NCI-H345 (cell line): ENCODE measurements at regions not wholly inside any gene's neighbourhood (a gene's known extent, or its start where the extent isn't known, plus 50 kb on each side); places are given as distances from the start of the nearest gene placed in this dataset.
A peak's percentile ranks its signal among the peaks of the same experiment; 100 is the strongest.

Experiments used
- DNase-seq: peaks from one replicate; lab custom pipeline; 2025; lab: John Stamatoyannopoulos, UW

- DNase-seq: no peak
Observed at GRCh38 chr15:31275331-31276262, 51.0 kb upstream of the KLF13 start.

GRCh38 chr15:31276596-31277298 is 49.9 kb upstream of the KLF13 start:
- DNase-seq: peak; percentile 68
